ENCODE measurements at regions not wholly inside any gene's neighbourhood (a gene's known extent, or its start where the extent isn't known, plus 50 kb on each side); places are given as distances from the start of the nearest gene placed in this dataset.

GRCh38 chr11:112786196-112786595 lies 175.0 kb upstream of the NCAM1 start:
- TF ChIP-seq JUN (CRISPR knock-in tag; IDR thresholded peaks at IDR 0.05) (no peak), CTCF (IDR thresholded peaks at IDR 0.05) (no peak), IRF2 (CRISPR knock-in tag; IDR thresholded peaks at IDR 0.05; ENCODE audit: borderline replicate concordance, low read depth) (no peak), NFATC4 (CRISPR knock-in tag; IDR thresholded peaks at IDR 0.05) (no peak), ZNF532 (CRISPR knock-in tag; IDR thresholded peaks at IDR 0.05; ENCODE audit: borderline replicate concordance) (no peak), ATF3 (CRISPR knock-in tag; conservative IDR thresholded peaks at IDR 0.05) (no peak), CREM (CRISPR knock-in tag; IDR thresholded peaks at IDR 0.05) (no peak), PRDM15 (CRISPR knock-in tag; IDR thresholded peaks at IDR 0.05) (no peak), FOXJ3 (CRISPR knock-in tag; IDR thresholded peaks at IDR 0.05; ENCODE audit: borderline replicate concordance) (no peak), USF2 (CRISPR knock-in tag; IDR thresholded peaks at IDR 0.05) (no peak), HMGXB4 (CRISPR knock-in tag; IDR thresholded peaks at IDR 0.05) (no peak)

Measured in WTC11 (cell line).